ENCODE measurements at regions not wholly inside any gene's neighbourhood (a gene's known extent, or its start where the extent isn't known, plus 50 kb on each side); places are given as distances from the start of the nearest gene placed in this dataset.

GRCh38 chr13:105338006-105338405 is 1197.5 kb downstream of the EFNB2 start:
- no peaks in the 10 kb centered on the region for H3K9me2 ChIP-seq (replicated peaks; ENCODE audit: low read length)
- ChIA-PET CTCF (no interaction called here), POLR2A (ENCODE audit: unreplicated experiment) (no interaction called here)
- H2AFZ ChIP-seq (ENCODE audit: low read length): no peak overlapping the region
- H3K4me1 ChIP-seq (ENCODE audit: insufficient read depth, low read length): no peaks in the 10 kb centered on the region
- no TSS peak for BruUV-seq (replicated peaks)
- DNase-seq (no peak), ATAC-seq (no peak)
- H3K9ac ChIP-seq (ENCODE audit: low read length): no peak overlapping the region
- H3F3A ChIP-seq (ENCODE audit: low read length, unreplicated experiment): no peaks in the 10 kb centered on the region
- no peaks in the 10 kb centered on the region for H3K27me3 ChIP-seq (ENCODE audit: low read length)
- H3K27ac ChIP-seq (ENCODE audit: low read length): no peak overlapping the region
- intact Hi-C loops (cut with micrococcal nuclease): no loop called here
- H3K4me2 ChIP-seq (ENCODE audit: low read length): no peak overlapping the region
- no peak for TF ChIP-seq EZH2phosphoT487 (IDR thresholded peaks at IDR 0.05; ENCODE audit: borderline replicate concordance, low read length)
- TF ChIP-seq EZH2 (IDR thresholded peaks at IDR 0.05; ENCODE audit: low read length, unreplicated experiment): no peak
- H3K79me2 ChIP-seq (ENCODE audit: low read length): no peaks in the 10 kb centered on the region
- no peak overlapping the region for H3K4me3 ChIP-seq (ENCODE audit: low read length)
- H4K20me1 ChIP-seq (ENCODE audit: low read length): no peaks in the 10 kb centered on the region
- H3K9me3 ChIP-seq (ENCODE audit: low read length): no peaks in the 10 kb centered on the region
- H3K36me3 ChIP-seq (ENCODE audit: low read depth, low read length): no peaks in the 10 kb centered on the region

DNA sequence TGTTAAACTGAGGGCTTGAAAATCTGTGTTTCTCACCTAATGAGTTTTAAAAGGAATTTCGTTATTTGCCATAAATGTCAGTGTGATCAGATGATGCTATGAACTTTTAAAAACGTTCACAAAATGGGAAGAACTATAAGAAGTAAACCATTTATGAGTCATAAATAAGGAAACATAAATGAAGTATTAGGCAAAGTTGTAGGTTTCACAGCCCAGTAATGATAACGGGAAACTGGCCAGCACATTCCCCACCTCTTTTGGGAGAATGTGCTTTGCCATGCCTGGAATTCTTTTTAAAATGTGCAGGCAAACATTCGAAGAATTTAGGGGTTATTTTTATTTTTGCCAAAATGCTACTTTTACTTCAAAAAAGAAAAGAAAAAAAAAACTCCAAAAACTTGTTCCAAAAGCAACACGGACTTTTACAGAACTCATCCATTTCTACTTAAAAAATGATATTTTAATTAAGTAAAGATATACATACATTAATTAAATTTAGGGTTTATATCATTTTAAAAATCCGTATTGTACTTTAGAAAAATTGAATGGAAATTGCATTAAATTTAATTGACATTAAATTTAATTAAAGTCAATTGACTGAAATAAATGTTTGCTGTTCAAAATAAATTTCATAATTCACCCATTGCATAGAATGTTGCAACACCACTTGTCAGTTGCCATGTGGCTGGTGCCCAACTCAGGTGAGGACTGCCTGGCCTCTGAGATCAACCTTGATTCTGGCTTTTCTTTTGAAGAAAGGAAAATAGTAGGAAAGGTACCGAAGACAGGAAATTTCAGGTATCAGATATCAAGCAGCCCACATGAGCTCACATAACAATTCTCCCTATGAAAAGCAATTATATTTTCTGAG is 1198.5 kb downstream of the EFNB2 start:
- Histone ChIP-seq H3K27ac (ENCODE audit: low read length) (no peak overlapping the region), H3K4me3 (ENCODE audit: low read length) (no peak overlapping the region), H3K27me3 (ENCODE audit: low read length) (no peaks in the 10 kb centered on the region), H3K9ac (ENCODE audit: low read length) (no peak overlapping the region), H3K4me2 (ENCODE audit: low read length) (no peak overlapping the region), H3K36me3 (ENCODE audit: low read depth, low read length) (no peaks in the 10 kb centered on the region), H3K9me3 (ENCODE audit: low read length) (no peaks in the 10 kb centered on the region), H4K20me1 (ENCODE audit: low read length) (no peaks in the 10 kb centered on the region), H2AFZ (ENCODE audit: low read length) (no peak overlapping the region), H3F3A (ENCODE audit: low read length, unreplicated experiment) (no peaks in the 10 kb centered on the region), H3K4me1 (ENCODE audit: insufficient read depth, low read length) (no peaks in the 10 kb centered on the region), H3K79me2 (ENCODE audit: low read length) (no peaks in the 10 kb centered on the region), H3K9me2 (replicated peaks; ENCODE audit: low read length) (no peaks in the 10 kb centered on the region)
- intact Hi-C loops (cut with micrococcal nuclease): no loop called here
- POLR2A ChIA-PET (ENCODE audit: unreplicated experiment): no interaction called here
- DNase-seq: no peak
- ATAC-seq: no peak
- CTCF ChIA-PET: no interaction called here
- no TSS peak for BruUV-seq (replicated peaks)
- no peak for TF ChIP-seq EZH2 (IDR thresholded peaks at IDR 0.05; ENCODE audit: low read length, unreplicated experiment)
- no peak for TF ChIP-seq EZH2phosphoT487 (IDR thresholded peaks at IDR 0.05; ENCODE audit: borderline replicate concordance, low read length)

GRCh38 chr13:105334211-105334610 is 1201.3 kb downstream of the EFNB2 start:
- BruUV-seq (replicated peaks): no TSS peak
- Histone ChIP-seq H3K9ac (ENCODE audit: low read length) (no peak overlapping the region), H3K4me3 (ENCODE audit: low read length) (no peak overlapping the region), H3K9me2 (replicated peaks; ENCODE audit: low read length) (no peaks in the 10 kb centered on the region), H3F3A (ENCODE audit: low read length, unreplicated experiment) (no peaks in the 10 kb centered on the region), H3K4me1 (ENCODE audit: insufficient read depth, low read length) (no peaks in the 10 kb centered on the region), H3K27me3 (ENCODE audit: low read length) (no peaks in the 10 kb centered on the region), H3K36me3 (ENCODE audit: low read depth, low read length) (no peaks in the 10 kb centered on the region), H3K27ac (ENCODE audit: low read length) (no peak overlapping the region), H3K79me2 (ENCODE audit: low read length) (no peaks in the 10 kb centered on the region), H4K20me1 (ENCODE audit: low read length) (no peaks in the 10 kb centered on the region), H3K9me3 (ENCODE audit: low read length) (no peaks in the 10 kb centered on the region), H3K4me2 (ENCODE audit: low read length) (no peak overlapping the region), H2AFZ (ENCODE audit: low read length) (no peak overlapping the region)
- CTCF ChIA-PET: no interaction called here
- ATAC-seq (no peak), DNase-seq (no peak)
- POLR2A ChIA-PET (ENCODE audit: unreplicated experiment): no interaction called here
- intact Hi-C loops (cut with micrococcal nuclease): no loop called here
- TF ChIP-seq EZH2 (IDR thresholded peaks at IDR 0.05; ENCODE audit: low read length, unreplicated experiment): no peak
- TF ChIP-seq, protein P1, sequence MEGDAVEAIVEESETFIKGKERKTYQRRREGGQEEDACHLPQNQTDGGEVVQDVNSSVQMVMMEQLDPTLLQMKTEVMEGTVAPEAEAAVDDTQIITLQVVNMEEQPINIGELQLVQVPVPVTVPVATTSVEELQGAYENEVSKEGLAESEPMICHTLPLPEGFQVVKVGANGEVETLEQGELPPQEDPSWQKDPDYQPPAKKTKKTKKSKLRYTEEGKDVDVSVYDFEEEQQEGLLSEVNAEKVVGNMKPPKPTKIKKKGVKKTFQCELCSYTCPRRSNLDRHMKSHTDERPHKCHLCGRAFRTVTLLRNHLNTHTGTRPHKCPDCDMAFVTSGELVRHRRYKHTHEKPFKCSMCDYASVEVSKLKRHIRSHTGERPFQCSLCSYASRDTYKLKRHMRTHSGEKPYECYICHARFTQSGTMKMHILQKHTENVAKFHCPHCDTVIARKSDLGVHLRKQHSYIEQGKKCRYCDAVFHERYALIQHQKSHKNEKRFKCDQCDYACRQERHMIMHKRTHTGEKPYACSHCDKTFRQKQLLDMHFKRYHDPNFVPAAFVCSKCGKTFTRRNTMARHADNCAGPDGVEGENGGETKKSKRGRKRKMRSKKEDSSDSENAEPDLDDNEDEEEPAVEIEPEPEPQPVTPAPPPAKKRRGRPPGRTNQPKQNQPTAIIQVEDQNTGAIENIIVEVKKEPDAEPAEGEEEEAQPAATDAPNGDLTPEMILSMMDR (conservative IDR thresholded peaks at IDR 0.05; ENCODE audit: low read depth, low read length): no peak
